ENCODE measurements at regions not wholly inside any gene's neighbourhood (a gene's known extent, or its start where the extent isn't known, plus 50 kb on each side); places are given as distances from the start of the nearest gene placed in this dataset.

DNA sequence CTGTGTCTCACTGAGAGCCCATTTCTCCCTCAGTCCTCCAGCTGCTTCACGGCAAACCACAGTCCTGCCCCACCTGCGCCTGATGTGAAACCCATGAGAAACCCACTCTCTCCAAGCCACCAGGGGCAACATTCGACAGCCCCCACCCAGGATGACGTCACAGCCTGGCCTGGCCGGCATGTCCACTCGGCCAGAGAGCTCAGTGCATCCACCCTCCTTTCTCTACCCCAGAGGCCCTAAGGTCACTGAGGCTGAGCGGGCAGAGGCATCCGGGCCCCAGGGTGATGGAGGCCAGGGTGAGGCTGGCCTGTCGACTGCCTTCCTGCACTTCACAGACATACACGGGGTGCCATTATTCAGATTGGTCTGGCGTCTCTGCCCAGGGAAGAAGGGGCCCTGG, 402.7 kb upstream of the MYT1L start:
- no peak overlapping the region for H3K4me3 ChIP-seq
- H3K36me3 ChIP-seq (ENCODE audit: control insufficient read depth in 2 of 2, insufficient read depth in 2 of 2, low read length in 1 of 2), result no peaks in the 10 kb centered on the region
- no peak overlapping the region for H3K9ac ChIP-seq (ENCODE audit: control insufficient read depth, insufficient read depth, low read length)
- no peaks in the 10 kb centered on the region for H4K20me1 ChIP-seq (ENCODE audit: control insufficient read depth, insufficient read depth)
- TF ChIP-seq, protein P1, sequence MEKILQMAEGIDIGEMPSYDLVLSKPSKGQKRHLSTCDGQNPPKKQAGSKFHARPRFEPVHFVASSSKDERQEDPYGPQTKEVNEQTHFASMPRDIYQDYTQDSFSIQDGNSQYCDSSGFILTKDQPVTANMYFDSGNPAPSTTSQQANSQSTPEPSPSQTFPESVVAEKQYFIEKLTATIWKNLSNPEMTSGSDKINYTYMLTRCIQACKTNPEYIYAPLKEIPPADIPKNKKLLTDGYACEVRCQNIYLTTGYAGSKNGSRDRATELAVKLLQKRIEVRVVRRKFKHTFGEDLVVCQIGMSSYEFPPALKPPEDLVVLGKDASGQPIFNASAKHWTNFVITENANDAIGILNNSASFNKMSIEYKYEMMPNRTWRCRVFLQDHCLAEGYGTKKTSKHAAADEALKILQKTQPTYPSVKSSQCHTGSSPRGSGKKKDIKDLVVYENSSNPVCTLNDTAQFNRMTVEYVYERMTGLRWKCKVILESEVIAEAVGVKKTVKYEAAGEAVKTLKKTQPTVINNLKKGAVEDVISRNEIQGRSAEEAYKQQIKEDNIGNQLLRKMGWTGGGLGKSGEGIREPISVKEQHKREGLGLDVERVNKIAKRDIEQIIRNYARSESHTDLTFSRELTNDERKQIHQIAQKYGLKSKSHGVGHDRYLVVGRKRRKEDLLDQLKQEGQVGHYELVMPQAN (conservative IDR thresholded peaks at IDR 0.05), result no peak
- no peak for TF ChIP-seq SIX5 (IDR thresholded peaks at IDR 0.05; ENCODE audit: low read depth, low read length, severe bottlenecking)
- no peak for TF ChIP-seq KDM1A (IDR thresholded peaks at IDR 0.05; ENCODE audit: borderline replicate concordance)
- no peak for TF ChIP-seq MXI1 (IDR thresholded peaks at IDR 0.05; ENCODE audit: low read depth, low read length)
- TF ChIP-seq CBFB (IDR thresholded peaks at IDR 0.05; ENCODE audit: low read depth), result no peak
- no peak for TF ChIP-seq ETV6 (conservative IDR thresholded peaks at IDR 0.05 in 1 of 2, IDR thresholded peaks at IDR 0.05 in 1 of 2; ENCODE audit: borderline replicate concordance in 1 of 2, low read depth in 1 of 2)
- TF ChIP-seq BRCA1 (IDR thresholded peaks at IDR 0.05; ENCODE audit: low read depth, low read length), result no peak
- no peak for TF ChIP-seq NFIC (IDR thresholded peaks at IDR 0.05; ENCODE audit: low read depth, low read length)
- TF ChIP-seq BHLHE40 (IDR thresholded peaks at IDR 0.05; ENCODE audit: borderline replicate concordance in 1 of 2, low read depth in 2 of 2, low read length in 1 of 2), result no peak
- TF ChIP-seq NRF1 (conservative IDR thresholded peaks at IDR 0.05; ENCODE audit: low read depth, low read length), result no peak
- H2AFZ ChIP-seq (ENCODE audit: control insufficient read depth, low read depth, low read length), result no peak overlapping the region
- WGBS (ENCODE audit: insufficient coverage, insufficient replicate concordance, low lambda C conversion rate, missing lambda C conversion rate), result 24% methylated on average over 11 of the region's 11 CpGs
- DNase-seq (ENCODE audit: low read depth, low spot score) (no peak), ATAC-seq (no peak), FAIRE-seq (no peak)
- SMC1A ChIA-PET (ENCODE audit: uncharacterized antibody, unreplicated experiment), result no interaction called here
- H3K4me2 ChIP-seq (ENCODE audit: control insufficient read depth, insufficient read depth), result no peak overlapping the region
- in situ Hi-C loops (cut with MboI) (no loop called here), intact Hi-C loops (cut with micrococcal nuclease; ENCODE audit: unreplicated experiment) (no loop called here)
- no TSS peak for BruUV-seq (replicated peaks)
- POLR2A ChIA-PET, result no interaction called here
- no peaks in the 10 kb centered on the region for H3K4me1 ChIP-seq (ENCODE audit: control insufficient read depth, insufficient read depth, low read length)
- H3K27ac ChIP-seq (ENCODE audit: control insufficient read depth, insufficient read depth), result no peak overlapping the region
- no peaks in the 10 kb centered on the region; a peak in 2 of 4 replicates for H3K27me3 ChIP-seq (replicated peaks in 1 of 2; ENCODE audit: control insufficient read depth in 2 of 2, insufficient read depth in 2 of 2, low read length in 1 of 2)
- CTCF ChIA-PET, result no interaction called here
- RAD21 ChIA-PET (ENCODE audit: unreplicated experiment), result no interaction called here
- H3K9me3 ChIP-seq (replicated peaks; ENCODE audit: control insufficient read depth, insufficient read depth, low read length), result no peaks in the 10 kb centered on the region
- H3K79me2 ChIP-seq (ENCODE audit: control insufficient read depth, insufficient read depth, low read length), result no peaks in the 10 kb centered on the region

Data from GM12878 (cell line).